Posterior cingulate gyrus (tissue), 11 donors: ENCODE measurements at regions not wholly inside any gene's neighbourhood (a gene's known extent, or its start where the extent isn't known, plus 50 kb on each side); places are given as distances from the start of the nearest gene placed in this dataset.
"Not testable (repeated sequence)": the region's sequence is repeated elsewhere in the genome, so short reads cannot be mapped to it uniquely, and the experiment has no call there.

ENCODE experiments used
- DNase-seq, 10 donors: peaks; one replicate each; pipeline versions ENCODE4 v3.0.0 to v3.0.0-alpha.2; 2020 to 2021; ENCODE audit warnings: mixed read lengths in 3 of 10
- intact Hi-C: fragments of 100-400 bp; cut with DNase I; formaldehyde crosslinking; loops from one replicate; pipeline ENCODE4 v1.15.1; 2023

DNA sequence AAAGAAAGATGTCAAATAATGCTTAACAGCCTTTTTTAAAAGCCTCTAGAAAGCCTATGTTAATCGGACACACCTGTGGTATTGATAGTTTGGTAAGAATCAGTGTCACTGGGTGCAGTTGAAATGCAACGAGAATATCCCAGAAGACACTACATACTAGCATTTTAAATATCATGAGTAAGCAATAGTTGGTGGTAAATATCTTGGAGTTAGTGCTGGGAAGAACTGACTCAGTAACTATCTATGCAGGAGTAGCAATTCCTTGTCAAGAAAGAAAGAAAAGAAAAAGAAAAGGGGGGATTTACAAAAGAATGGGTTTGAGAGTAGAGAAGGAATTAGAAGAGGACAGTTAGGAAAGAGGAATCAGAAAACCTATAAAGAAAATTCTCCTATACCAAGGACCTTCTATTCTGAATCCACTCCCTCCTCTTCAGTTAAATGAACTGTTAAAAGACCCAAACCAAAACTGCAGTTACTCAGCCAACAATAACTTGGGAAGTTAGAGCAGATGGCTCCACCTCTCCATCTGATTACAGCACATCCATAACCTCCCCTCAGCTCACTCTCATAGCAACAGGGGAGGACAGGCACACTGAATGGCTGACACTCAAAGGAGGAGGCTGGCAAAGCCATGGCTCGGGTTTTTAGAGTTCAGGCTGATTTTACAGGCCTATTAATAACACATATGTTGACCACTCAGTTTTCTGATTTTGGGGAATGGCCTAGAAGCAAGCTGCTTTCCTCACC, 207.6 kb upstream of the MDFIC2 start:
- DNase-seq: no peak
- intact Hi-C loops: no loop called here

GRCh38 chr3:70519026-70519425, 206.6 kb upstream of the MDFIC2 start:
- no peak for DNase-seq
- intact Hi-C loops: no loop called here

DNA sequence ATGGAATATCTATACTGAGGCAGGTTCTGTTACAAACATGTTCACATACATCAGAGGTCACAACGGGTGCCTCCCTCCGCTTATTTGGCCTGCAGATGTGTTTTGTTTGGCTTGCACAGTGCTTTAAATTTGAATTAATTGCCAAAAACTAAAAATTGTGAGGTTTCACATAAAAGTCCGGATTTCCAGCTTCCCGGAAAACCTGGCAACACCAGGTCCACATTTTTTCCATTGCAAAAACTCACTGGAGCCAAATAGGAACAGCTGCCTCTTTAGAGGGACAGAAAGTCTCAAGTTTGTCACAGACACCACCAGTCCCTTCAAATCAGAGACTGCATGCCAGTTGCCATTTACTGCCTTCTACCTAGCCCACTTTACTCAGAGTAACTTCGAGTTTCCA, 205.9 kb upstream of the MDFIC2 start:
- intact Hi-C loops: no loop called here
- DNase-seq: no peak

DNA sequence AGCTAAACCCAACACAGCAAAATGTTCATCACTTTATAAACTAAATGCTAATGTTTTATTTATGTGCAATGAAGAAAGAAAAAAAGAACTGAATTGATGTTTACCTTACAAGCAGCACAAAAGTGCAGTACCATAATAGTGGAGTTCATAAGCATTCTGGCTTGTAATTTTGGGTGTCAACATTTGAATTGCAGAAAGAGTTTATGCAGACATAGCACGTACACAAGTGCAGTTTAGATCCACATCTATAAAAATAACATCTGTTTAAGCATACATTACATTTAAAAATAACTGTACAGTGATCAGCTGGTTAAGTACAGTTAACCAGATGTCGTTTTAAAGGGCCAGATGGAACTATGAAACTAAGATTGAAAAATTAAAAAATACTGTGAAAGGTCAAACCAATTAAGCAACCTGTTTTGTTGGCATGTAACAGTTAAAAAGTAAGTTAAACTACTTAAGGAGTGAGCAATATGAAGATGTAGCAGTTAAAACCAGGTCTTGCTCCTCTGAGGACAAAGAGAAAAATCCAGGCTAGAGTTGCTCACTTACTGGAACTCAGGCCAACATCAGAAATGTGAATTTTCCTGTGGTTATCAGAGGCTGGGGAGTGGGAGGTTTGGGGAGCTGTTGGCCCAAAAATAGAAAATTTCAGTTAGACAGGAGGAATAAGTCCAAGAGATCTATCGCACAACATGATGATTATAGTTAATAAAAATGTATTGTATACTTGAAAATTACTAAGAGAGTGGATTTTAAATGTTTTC, 204.9 kb upstream of the MDFIC2 start:
- intact Hi-C loops: no loop called here
- DNase-seq: no peak

DNA sequence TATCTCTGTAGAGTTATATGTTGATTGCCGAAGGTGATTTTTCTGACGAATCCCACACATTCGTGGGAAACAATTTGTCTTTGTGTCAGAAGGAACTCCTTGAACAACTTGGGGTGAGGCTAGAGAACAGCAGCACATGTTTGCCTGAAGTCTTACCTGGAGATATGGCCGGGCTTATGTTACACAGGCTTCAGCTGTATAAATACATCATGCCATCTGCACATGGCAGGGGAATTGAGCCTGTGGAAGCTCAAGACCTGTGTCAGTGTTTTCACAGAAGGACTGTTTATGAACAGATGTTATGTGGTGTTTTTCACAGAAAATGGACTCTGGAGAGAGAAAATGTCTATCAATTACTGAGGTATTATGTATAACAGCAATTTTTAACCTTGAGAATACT, 203.6 kb upstream of the MDFIC2 start:
- no peak for DNase-seq
- intact Hi-C loops: no loop called here

DNA sequence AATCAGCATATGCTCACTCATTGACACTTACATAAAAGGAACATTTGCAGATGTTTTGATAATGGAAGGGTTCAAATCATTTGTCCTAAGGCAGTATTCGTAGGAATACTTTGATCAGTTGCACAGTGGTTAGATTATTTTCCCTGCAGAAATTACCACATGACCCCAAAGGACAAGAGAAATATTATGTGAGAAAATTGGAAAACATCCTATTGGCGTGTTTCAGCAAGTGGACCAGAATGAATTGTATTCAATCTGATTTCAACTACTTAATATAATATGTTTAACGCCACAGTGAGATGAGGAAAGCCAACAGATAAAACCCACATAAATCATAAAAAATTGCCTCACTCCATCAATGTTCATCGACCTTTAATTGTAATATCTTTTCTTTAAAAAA, 195.0 kb upstream of the MDFIC2 start:
- no peak for DNase-seq
- intact Hi-C loops: no loop called here

DNA sequence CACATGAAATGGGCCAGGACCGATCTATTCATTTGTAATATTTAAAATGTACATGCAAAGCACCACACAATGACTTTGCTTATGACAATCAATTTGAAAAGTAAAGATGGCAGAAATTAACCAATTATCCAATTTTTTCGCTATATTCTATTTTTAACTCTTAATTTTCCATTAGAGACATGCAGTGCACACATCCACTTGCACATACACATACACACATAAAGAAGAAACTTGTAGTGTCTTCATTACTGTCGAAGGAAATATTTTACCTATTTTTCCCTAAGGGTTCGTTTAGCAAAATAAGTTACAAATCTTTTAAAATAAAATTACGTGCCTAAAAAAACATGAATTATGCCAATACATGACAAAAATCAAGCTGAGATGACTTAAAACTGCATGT, 194.3 kb upstream of the MDFIC2 start:
- intact Hi-C loops: no loop called here

DNA sequence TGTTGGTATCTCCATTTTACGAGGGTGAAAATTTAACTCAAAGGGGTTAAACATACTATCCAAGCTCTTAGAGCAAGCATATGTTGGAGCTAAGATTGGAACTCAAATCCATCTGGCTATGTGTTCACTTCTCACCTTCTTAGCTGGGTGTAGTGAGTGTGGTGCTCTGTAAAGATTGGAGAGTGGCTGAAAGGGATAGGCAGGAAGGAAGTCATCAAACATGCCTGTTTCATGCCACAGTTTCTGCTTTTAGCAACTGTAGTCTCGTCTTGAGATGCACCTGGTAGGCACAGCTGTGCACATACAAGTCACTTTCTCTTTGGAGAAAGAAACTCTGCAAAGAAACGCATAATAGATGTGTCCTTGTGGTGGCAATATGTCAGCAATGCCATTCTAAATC, 189.1 kb upstream of the MDFIC2 start:
- DNase-seq: no peak
- intact Hi-C loops: no loop called here

More for the DNA sequence above, 194.3 kb upstream of the MDFIC2 start:
- DNase-seq: no peak

DNA sequence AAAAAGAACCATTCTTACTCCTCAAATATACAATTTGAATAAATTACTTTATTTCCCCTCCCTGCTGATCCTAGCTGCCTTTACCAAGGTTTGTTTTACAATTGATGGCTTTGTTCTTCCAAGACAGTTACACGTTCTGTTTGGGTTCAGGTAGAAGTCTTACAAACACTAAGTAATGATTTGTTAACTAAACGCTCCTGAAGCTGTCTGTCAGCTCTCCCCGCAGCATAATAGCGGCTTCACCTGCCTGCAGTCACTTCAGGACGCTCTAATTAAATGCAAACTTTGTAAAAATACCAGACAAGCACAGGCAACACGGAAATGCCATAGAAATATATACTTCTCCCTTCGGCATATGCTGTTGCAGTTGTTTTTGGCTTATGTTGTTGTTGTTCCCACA, 176.4 kb upstream of the MDFIC2 start:
- no peak for DNase-seq

GRCh38 chr3:70488131-70488530, 175.7 kb upstream of the MDFIC2 start:
- intact Hi-C loops: no loop called here
- DNase-seq: no peak

More for the DNA sequence above, 176.4 kb upstream of the MDFIC2 start:
- intact Hi-C loops: no loop called here

DNA sequence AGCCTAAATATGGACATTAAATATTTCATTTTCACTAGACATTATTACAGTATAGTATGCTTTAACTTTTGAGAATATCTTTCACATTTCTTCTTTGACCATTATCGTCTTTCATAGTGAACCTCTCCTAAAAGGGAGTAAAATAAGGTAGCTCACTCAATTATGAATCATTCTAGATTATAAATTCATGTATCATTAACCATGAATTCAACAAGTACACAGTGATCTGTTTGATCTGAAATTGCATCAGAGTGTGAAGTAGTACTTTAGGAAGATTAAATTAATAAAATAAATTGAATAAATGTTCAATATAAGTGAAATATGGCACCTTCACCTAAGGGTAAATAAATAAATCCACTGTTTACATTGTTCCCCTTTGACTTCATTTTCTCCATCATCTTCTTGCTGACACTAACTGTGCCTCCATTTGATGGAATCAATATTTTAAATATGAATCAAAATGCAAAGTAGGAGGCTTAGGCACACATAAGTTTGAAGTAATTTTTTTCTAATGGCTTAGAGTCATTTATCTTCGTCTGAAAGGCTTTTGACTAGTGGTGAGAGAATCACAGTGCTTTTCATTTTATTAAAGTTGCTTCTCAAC, 174.1 kb upstream of the MDFIC2 start:
- DNase-seq: no peak
- intact Hi-C loops: no loop called here

DNA sequence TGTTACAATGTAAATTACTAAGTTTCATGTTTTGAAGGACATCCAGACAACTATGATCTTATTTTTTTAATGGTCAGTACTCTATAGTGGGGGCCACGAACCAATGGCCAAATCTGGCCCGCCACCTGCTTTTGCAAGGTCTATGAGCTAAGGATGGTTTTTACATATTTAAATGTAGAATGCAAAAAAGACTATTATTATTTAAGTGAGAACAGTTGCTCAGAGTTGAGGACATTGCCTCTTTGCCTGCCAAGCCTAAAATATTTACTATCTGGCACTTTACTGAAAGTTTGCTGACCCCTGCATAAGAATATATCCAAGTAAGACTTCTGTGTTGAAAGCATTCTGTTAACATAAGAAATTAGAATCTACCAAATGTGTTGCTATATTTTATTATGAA, 163.7 kb upstream of the MDFIC2 start:
- no peak for DNase-seq
- intact Hi-C loops: no loop called here

DNA sequence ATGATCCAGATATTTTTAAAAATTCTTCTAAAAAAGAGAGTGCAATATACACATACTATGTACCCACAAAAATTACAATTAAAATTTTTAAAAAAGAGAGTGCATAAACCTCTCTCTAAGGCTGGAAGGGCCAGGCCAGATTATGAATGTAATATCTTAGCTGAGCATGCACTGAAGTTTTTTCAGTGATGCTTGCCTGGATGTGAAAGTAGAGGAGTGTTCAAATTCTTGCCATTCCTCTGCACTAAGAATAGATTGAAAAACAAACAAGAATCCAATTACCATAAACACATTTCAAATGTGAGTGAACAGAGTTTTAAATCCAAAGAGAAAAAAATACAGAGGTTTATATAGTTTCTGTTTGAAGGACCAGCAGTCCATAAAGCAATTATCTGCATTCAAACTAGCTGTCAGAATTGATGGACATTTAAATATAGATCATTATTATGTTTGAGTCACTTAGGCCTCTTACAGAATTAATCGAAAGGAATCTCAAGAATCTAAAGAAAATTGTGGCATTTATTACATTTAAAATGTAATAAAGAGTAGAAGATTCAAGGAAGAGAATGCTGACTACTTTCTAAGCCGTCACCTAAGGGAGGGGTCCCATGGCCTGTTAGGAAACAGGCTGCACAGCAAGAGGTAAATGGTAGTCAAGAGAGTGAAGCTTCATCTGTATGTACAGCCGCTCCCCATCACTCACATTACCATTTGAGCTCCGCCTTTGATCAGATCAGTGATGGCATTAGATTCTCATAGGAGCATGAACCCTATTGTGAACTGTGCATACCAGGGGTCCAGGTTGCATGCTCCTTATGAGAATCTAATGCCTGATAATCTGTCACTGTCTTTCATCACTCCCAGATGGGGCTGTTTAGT, 159.3 kb upstream of the MDFIC2 start:
- intact Hi-C loops: no loop called here
- no peak for DNase-seq

DNA sequence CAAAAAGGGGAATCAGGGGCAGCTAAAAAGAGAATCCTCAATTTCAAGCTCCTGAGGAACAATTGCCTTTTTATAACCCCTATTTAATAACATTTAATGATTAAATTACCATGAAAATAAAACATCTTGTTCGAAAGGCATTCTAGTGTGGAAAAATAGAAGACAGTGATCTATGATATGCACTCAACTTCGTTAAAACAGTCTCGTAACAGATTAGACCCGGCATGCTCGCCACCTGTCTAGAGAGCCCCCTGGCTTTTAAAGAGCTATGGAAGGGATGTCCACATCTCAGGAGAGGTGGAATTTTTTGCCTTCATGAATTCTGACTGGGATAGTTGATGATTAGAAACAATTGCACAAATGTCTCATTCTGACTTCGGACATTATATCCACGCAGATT, 153.7 kb upstream of the MDFIC2 start:
- peak in 1 of 10 donors; percentile 22 for DNase-seq
- intact Hi-C loops: no loop called here

DNA sequence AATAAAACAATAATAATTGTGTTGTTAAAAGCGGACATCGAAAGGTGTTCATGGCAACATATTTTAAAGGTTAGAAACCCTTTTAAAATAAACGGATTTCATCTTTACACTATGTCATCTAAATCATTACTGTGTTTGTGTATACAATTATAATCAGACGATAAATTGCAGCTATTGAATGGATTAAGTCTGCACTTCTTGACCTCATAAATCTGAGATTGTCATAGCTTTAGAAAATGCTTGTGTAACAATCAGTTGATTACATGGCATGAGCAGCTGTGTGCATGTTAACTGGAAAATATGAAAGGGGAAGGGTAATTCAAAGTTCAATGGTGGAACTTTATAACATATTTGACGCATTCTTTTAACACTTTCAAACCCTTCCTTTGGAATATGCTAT, 152.4 kb upstream of the MDFIC2 start:
- no peak for DNase-seq
- intact Hi-C loops: no loop called here

- intact Hi-C loops: no loop called here
- DNase-seq: no peak
Measured at GRCh38 chr3:70464465-70464864, 152.0 kb upstream of the MDFIC2 start.

GRCh38 chr3:70450220-70450619, 137.8 kb upstream of the MDFIC2 start:
- DNase-seq, intact Hi-C loops: not testable (repeated sequence)

DNA sequence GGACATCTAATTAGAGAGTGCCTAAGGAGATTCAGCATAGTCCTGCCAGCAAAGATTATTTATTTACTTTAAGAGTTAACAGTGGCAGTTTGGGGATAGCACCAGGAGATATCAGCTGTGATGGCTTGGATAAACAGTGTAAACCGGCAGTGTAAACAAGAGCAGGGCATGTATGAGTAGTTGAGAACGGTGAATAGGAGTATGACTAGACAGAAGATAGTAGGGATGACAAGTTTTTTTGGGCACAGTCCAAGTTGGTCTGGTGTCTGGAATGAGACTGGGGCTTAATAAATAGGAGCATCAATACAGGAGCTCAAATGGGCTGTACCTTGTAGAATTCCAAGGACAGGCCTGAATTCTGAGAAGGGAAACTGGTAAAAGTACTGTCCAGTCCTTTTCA, 123.0 kb upstream of the MDFIC2 start:
- DNase-seq, intact Hi-C loops: not testable (repeated sequence)

GRCh38 chr3:70433091-70433490, 120.7 kb upstream of the MDFIC2 start:
- intact Hi-C loops: no loop called here
- no peak for DNase-seq

- intact Hi-C loops: no loop called here
- DNase-seq: no peak
Measured at GRCh38 chr3:70431911-70432310, 119.5 kb upstream of the MDFIC2 start.

DNA sequence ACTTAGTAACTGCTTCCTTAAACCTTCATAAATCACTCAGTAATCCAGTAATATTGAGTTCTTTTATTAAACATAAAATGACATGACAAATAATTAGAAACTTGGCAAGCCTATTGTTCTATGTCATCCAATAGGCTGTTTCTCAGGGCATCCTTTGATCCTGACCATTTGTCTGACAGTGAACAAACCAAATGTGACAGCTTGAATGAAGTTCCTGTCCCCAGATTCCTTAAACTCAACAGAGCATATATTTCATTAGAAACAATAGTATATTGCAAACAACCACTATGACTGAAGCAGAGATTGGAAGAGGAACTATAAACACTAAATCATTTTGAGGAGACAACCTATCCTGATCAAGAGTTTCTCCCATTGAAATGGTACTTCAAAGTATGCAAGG, 113.6 kb upstream of the MDFIC2 start:
- intact Hi-C loops: no loop called here
- DNase-seq: no peak
